K562 (cell line): ENCODE measurements at regions not wholly inside any gene's neighbourhood (a gene's known extent, or its start where the extent isn't known, plus 50 kb on each side); places are given as distances from the start of the nearest gene placed in this dataset.

Source experiments
- ARNT ChIP-seq, 2 experiments: fragments of 450-650 bp; IDR thresholded peaks; 2 replicates each; pipeline ENCODE4 v1.6.1; 2016; ENCODE audit warnings: mild to moderate bottlenecking in 1 of 2
- CREBBP ChIP-seq: IDR thresholded peaks from one replicate; pipeline ENCODE4 v1.6.1; 2012; ENCODE audit warnings: low read depth, mild to moderate bottlenecking, control low read depth, inconsistent platforms, low read length
- E2F3 ChIP-seq: fragments of 250-450 bp; sonication (Bioruptor Pico); IDR thresholded peaks from 2 replicates; pipeline ENCODE4 v1.4.0; 2020; ENCODE audit warnings: mild to moderate bottlenecking
- E2F4 ChIP-seq: sonication (generic); formaldehyde crosslinking; IDR thresholded peaks from 2 replicates; pipeline ENCODE4 v1.8.0; 2022; ENCODE audit warnings: mild to moderate bottlenecking, low read depth, missing genetic modification reagents
- MEIS2 ChIP-seq: fragments of 450-650 bp; IDR thresholded peaks from 2 replicates; pipeline ENCODE4 v1.6.1; 2014; ENCODE audit warnings: mild to moderate bottlenecking; ENCODE audit not compliant: partially characterized antibody
- NFIC ChIP-seq: fragments of 450-650 bp; IDR thresholded peaks from 2 replicates; pipeline ENCODE4 v1.6.1; 2017; ENCODE audit warnings: mild to moderate bottlenecking, inconsistent platforms
- NFIX ChIP-seq: fragments of 250-450 bp; sonication (Bioruptor Pico); IDR thresholded peaks from 2 replicates; pipeline ENCODE4 v1.4.0; 2020; ENCODE audit warnings: low read depth, mild to moderate bottlenecking, moderate library complexity
- PBX2 ChIP-seq, 2 experiments: IDR thresholded peaks in 1 of 2; conservative IDR thresholded peaks in 1 of 2; 2 replicates each; pipeline ENCODE4 v1.6.1; 2016; ENCODE audit warnings: low read depth in 2 of 2, mild to moderate bottlenecking in 1 of 2, missing compliant biosample characterization in 1 of 2, missing genetic modification characterization in 1 of 2, moderate library complexity in 1 of 2
- SMAD1 ChIP-seq: fragments of 150-350 bp; IDR thresholded peaks from 2 replicates; pipeline ENCODE4 v1.6.1; 2014; ENCODE audit warnings: low read length, low read depth; ENCODE audit not compliant: partially characterized antibody
- SMC3 ChIP-seq: conservative IDR thresholded peaks from 2 replicates; pipeline ENCODE4 v1.6.1; 2011; ENCODE audit warnings: low read depth, low read length, improper control_type of control experiment; ENCODE audit not compliant: insufficient read depth
- TAF9B ChIP-seq: fragments of 450-650 bp; IDR thresholded peaks from 2 replicates; pipeline ENCODE4 v1.6.1; 2018; ENCODE audit warnings: mild to moderate bottlenecking; ENCODE audit not compliant: partially characterized antibody
- TF ChIP-seq, protein P1 (sequence below): sonication (generic); formaldehyde crosslinking; IDR thresholded peaks from 2 replicates; pipeline ENCODE4 v1.8.0; 2022; ENCODE audit warnings: mild to moderate bottlenecking, missing genetic modification reagents
- TF ChIP-seq, protein P2 (sequence below): fragments of 450-650 bp; IDR thresholded peaks from 2 replicates; pipeline ENCODE4 v1.6.1; 2017; ENCODE audit warnings: antibody characterized with exemption, mild to moderate bottlenecking

DNA sequence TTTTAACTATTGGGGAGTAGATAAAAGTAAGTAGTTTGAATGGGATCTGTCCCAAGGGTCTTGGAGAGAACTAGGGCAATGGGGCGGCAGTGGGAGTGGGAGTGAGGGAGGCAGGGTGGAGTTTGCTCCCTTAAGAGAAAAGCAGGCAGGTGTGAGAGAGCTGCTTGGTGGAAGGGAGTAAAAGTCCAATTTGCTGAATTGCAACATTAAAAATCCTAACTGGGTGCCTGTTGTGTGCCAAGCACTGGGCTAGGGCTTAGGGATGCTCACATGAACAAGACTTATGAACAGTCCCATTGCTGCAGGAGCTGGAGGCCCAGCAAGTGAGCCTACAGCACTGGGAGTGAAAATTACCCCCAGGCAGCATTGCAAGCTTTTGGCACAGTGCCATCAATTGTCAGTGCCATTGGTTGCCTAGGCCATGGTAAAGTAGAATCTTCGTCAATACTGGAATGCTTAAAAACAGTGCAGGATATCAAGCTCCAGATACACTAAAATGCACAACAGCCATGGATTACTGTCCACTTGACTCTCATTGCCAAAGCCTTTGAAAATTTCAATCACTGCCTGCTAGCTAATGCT is 277.7 kb upstream of the JARID2 start (continued):
- TF ChIP-seq, protein P1, sequence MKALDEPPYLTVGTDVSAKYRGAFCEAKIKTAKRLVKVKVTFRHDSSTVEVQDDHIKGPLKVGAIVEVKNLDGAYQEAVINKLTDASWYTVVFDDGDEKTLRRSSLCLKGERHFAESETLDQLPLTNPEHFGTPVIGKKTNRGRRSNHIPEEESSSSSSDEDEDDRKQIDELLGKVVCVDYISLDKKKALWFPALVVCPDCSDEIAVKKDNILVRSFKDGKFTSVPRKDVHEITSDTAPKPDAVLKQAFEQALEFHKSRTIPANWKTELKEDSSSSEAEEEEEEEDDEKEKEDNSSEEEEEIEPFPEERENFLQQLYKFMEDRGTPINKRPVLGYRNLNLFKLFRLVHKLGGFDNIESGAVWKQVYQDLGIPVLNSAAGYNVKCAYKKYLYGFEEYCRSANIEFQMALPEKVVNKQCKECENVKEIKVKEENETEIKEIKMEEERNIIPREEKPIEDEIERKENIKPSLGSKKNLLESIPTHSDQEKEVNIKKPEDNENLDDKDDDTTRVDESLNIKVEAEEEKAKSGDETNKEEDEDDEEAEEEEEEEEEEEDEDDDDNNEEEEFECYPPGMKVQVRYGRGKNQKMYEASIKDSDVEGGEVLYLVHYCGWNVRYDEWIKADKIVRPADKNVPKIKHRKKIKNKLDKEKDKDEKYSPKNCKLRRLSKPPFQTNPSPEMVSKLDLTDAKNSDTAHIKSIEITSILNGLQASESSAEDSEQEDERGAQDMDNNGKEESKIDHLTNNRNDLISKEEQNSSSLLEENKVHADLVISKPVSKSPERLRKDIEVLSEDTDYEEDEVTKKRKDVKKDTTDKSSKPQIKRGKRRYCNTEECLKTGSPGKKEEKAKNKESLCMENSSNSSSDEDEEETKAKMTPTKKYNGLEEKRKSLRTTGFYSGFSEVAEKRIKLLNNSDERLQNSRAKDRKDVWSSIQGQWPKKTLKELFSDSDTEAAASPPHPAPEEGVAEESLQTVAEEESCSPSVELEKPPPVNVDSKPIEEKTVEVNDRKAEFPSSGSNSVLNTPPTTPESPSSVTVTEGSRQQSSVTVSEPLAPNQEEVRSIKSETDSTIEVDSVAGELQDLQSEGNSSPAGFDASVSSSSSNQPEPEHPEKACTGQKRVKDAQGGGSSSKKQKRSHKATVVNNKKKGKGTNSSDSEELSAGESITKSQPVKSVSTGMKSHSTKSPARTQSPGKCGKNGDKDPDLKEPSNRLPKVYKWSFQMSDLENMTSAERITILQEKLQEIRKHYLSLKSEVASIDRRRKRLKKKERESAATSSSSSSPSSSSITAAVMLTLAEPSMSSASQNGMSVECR (CRISPR knock-in tag) = no peak
- TF ChIP-seq CREBBP (no peak), NFIC (peak; percentile 99), SMAD1 (peak; percentile 83), PBX2 (CRISPR knock-in tag; IDR thresholded peaks at IDR 0.05; ENCODE audit: low read depth) (no peak), PBX2 (tag; conservative IDR thresholded peaks at IDR 0.05; ENCODE audit: low read depth) (no peak), MEIS2 (no peak), E2F3 (CRISPR knock-in tag) (no peak), SMC3 (no peak), TAF9B (no peak), E2F4 (no peak), NFIX (CRISPR knock-in tag) (peak; percentile 88), ARNT (IDR thresholded peaks at IDR 0.05) (no peak)
- TF ChIP-seq, protein P2, sequence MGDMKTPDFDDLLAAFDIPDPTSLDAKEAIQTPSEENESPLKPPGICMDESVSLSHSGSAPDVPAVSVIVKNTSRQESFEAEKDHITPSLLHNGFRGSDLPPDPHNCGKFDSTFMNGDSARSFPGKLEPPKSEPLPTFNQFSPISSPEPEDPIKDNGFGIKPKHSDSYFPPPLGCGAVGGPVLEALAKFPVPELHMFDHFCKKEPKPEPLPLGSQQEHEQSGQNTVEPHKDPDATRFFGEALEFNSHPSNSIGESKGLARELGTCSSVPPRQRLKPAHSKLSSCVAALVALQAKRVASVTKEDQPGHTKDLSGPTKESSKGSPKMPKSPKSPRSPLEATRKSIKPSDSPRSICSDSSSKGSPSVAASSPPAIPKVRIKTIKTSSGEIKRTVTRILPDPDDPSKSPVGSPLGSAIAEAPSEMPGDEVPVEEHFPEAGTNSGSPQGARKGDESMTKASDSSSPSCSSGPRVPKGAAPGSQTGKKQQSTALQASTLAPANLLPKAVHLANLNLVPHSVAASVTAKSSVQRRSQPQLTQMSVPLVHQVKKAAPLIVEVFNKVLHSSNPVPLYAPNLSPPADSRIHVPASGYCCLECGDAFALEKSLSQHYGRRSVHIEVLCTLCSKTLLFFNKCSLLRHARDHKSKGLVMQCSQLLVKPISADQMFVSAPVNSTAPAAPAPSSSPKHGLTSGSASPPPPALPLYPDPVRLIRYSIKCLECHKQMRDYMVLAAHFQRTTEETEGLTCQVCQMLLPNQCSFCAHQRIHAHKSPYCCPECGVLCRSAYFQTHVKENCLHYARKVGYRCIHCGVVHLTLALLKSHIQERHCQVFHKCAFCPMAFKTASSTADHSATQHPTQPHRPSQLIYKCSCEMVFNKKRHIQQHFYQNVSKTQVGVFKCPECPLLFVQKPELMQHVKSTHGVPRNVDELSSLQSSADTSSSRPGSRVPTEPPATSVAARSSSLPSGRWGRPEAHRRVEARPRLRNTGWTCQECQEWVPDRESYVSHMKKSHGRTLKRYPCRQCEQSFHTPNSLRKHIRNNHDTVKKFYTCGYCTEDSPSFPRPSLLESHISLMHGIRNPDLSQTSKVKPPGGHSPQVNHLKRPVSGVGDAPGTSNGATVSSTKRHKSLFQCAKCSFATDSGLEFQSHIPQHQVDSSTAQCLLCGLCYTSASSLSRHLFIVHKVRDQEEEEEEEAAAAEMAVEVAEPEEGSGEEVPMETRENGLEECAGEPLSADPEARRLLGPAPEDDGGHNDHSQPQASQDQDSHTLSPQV = no peak
